AG10803 (cell line): ENCODE measurements at regions not wholly inside any gene's neighbourhood (a gene's known extent, or its start where the extent isn't known, plus 50 kb on each side); places are given as distances from the start of the nearest gene placed in this dataset.

ENCODE experiments used
- DNase-seq: peaks from one replicate; pipeline ENCODE4 v3.0.0; 2010; ENCODE audit warnings: low read depth
- H3K4me3 ChIP-seq: 2 replicates; pipeline ENCODE4 v1.5.1; 2011; ENCODE audit warnings: mild to moderate bottlenecking, low read length, control low read depth
- TF ChIP-seq, protein P1 (sequence below): conservative IDR thresholded peaks from 2 replicates; pipeline ENCODE4 v1.5.1; 2011; ENCODE audit warnings: mild to moderate bottlenecking, low read length, control low read depth, inconsistent platforms

GRCh38 chr12:114866331-114866730 lies 182.4 kb upstream of the TBX3 start:
- no peak overlapping the region for H3K4me3 ChIP-seq
- TF ChIP-seq, protein P1, sequence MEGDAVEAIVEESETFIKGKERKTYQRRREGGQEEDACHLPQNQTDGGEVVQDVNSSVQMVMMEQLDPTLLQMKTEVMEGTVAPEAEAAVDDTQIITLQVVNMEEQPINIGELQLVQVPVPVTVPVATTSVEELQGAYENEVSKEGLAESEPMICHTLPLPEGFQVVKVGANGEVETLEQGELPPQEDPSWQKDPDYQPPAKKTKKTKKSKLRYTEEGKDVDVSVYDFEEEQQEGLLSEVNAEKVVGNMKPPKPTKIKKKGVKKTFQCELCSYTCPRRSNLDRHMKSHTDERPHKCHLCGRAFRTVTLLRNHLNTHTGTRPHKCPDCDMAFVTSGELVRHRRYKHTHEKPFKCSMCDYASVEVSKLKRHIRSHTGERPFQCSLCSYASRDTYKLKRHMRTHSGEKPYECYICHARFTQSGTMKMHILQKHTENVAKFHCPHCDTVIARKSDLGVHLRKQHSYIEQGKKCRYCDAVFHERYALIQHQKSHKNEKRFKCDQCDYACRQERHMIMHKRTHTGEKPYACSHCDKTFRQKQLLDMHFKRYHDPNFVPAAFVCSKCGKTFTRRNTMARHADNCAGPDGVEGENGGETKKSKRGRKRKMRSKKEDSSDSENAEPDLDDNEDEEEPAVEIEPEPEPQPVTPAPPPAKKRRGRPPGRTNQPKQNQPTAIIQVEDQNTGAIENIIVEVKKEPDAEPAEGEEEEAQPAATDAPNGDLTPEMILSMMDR = no peak
- no peak for DNase-seq

- TF ChIP-seq, protein P1 = no peak
- H3K4me3 ChIP-seq = no peak overlapping the region
- peak; percentile 17 for DNase-seq
Observed at GRCh38 chr12:114864837-114865551, 181.0 kb upstream of the TBX3 start.

- TF ChIP-seq, protein P1 = no peak
- no peak overlapping the region for H3K4me3 ChIP-seq
- no peak for DNase-seq
Observed at GRCh38 chr12:114863911-114864310, 179.9 kb upstream of the TBX3 start.

DNA sequence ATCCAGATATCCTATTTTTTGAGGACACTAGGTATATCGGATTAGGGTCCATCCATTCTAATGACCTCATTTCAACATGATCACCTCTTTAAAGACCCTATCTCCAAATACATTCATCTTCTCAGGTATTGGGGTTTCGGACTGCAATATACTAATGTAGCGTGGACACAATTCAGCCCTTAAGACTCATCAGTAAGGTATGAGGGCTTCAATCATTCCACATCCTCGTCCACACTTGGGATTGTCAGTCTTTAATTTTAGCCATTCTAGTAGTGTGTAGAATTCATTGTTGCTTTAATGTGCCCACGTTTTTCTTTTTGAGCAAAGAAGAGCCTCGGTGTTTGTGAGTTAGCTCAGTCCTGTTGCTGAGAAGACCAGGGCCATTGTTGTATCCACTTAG lies 177.0 kb upstream of the TBX3 start:
- TF ChIP-seq, protein P1 = no peak
- no peak overlapping the region for H3K4me3 ChIP-seq
- DNase-seq = no peak

GRCh38 chr12:114858388-114859146 lies 174.6 kb upstream of the TBX3 start:
- DNase-seq = no peak
- TF ChIP-seq, protein P1 = peak; percentile 16; the same call in 1 of the 2 replicates
- H3K4me3 ChIP-seq = no peak overlapping the region

- TF ChIP-seq, protein P1 = no peak
- H3K4me3 ChIP-seq = no peak overlapping the region
- DNase-seq = no peak
Observed at GRCh38 chr12:114855678-114856077, 171.7 kb upstream of the TBX3 start.
